NCI-H1930 (cell line): ENCODE measurements at regions not wholly inside any gene's neighbourhood (a gene's known extent, or its start where the extent isn't known, plus 50 kb on each side); places are given as distances from the start of the nearest gene placed in this dataset.
"Not testable (repeated sequence)": the region's sequence is repeated elsewhere in the genome, so short reads cannot be mapped to it uniquely, and the experiment has no call there.

Experiments used
- DNase-seq, 2 experiments: peaks; one replicate each; lab custom pipeline; 2025; lab: John Stamatoyannopoulos, UW

DNA sequence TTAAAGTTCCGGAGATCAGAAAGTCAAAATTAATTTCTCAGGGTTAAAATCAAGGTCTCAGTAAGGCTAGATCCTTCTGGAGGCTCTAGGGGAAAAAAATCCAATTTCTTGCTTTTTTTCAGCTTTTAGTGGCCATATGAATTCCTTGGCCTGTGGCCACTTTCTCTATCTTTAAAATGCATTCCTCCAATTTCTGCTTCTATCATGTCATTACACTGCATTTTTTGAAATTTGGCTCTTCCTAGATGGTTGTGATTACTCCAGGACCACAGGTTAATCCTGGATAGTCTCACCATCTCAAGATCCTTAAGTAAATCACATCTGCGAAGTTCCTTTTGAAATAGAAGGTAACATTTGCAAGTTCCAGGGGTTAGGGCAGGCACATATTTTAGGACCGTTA, 1294.9 kb upstream of the CITED2 start:
- DNase-seq = no peak

DNA sequence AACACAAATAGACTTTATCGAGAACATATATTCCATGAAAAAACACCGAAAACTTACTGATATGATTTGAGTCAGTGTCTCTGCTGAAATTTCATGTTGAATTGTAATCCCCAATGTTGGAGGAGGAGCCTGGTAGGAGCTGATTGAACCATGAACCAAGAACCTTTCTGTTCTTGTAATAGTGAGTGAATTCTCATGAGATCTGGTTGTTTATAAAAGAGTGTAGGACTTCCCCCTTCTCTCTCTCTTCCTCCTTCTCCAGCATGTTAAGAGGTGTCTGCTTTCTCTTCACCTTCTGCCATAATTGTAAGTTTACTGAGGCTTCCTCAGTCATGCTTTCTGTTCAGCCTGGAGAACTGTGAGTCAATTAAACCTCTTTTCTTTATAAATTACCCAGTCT, 1289.3 kb upstream of the CITED2 start:
- no peak for DNase-seq

DNA sequence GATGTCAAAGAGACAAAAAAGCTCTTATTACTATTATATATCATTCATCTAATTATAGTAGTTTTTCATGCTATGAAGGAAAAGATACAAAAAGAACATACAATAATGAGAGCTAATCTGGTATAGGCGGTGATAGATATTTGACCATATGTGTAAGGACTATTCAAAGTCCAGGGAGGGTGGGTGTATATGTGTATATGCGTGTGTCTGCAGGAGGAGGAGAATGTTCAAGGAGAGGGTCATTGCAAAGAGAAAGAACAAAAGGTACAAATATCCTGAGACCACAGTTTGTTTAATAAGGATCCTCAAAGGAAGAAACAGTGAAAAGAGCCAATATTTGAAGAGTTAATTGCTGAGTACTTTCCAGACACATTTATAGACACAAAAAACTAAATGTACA, 1288.6 kb upstream of the CITED2 start:
- DNase-seq = no peak

DNA sequence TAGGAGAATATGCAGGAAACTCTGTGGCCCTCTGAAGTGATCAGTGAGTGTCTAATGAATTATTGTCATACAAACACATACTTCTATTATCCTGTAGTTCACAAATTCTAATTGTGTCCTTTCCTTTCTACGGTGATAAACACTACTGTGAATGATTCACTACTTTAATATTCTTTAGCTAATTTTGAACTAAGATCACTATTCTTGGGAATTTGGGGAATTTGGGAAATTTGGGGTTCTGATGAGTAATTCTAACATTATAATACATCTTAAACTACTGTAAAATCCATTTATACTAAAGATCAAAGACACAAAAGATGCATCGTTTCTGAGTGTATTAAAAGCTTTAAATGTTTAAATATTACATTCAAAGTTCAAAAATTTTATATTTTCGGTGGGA, 1287.2 kb upstream of the CITED2 start:
- no peak for DNase-seq

DNA sequence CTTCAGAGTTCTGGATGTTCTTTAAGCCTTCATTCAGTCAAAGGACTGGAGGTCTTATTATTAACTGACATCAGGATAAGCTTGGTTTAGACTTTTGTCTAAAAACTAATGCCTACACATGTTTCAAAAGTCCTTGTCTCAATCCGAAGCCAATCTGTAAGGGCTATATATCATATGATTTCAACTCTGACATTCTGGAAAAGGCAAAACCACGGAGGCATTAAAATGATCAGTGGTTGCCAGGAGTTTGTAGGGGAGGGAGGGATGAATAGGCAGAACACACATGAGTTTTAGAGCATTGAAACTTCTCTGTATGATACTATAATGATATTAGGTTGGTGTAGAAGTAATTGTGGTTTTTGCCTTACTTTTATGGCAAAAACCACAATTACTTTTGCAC, 1285.8 kb upstream of the CITED2 start:
- no peak for DNase-seq

DNA sequence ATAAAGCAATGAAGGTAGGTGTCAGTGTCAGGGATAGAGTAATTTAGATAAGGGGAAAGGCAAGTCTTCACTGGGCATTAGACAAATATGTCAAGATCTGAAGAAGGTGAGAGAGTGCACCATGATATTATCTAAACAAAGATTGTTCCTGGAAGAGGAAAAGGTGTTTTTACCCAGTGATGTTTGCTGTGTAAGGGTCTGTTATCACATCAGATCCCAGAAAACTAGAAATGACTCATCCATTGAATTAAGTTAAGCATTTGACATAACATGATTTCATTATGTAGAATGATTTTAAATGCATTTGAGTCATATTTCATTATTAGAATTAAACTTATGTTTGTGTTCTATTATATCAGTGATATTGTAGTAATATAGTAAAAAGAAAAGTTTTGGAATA, 1279.5 kb upstream of the CITED2 start:
- DNase-seq = no peak

DNA sequence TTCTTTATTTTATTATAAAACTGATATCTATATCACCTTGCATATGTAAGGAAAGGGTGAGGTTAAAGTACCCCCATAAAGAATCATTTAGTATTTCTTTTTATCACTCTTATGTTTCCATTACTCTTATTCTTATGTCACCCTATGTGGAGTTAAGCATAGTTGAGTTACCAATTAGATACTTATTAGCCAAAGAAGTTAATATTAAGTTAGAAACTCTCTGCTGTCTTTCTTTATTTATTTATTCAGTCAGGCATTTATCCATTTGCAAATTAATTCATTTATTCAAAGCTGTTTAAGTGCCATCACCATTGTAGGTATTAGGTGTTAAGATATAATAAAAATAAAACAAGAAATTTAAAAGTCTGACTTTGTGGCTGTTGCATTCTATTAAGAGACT, 1279.1 kb upstream of the CITED2 start:
- no peak for DNase-seq

DNA sequence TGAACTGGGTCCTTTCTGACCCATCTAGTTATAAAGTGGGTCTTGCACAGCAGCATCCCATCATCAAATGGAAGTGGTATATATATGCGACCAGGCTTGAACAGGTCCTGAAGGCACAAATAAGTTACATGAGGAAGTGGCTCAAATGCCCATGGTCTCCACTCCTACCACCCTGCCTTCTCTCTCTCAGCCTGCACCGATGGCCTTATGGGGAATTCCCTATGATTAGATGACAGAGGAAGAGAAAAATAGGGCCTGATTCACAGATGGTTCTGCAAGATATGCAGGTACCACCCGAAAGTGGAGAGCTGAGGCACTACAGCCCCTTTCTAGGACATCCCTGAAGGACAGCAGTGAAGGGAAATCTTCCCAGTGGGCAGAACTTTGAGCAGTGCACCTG, 1275.1 kb upstream of the CITED2 start:
- not testable (repeated sequence) for DNase-seq

DNA sequence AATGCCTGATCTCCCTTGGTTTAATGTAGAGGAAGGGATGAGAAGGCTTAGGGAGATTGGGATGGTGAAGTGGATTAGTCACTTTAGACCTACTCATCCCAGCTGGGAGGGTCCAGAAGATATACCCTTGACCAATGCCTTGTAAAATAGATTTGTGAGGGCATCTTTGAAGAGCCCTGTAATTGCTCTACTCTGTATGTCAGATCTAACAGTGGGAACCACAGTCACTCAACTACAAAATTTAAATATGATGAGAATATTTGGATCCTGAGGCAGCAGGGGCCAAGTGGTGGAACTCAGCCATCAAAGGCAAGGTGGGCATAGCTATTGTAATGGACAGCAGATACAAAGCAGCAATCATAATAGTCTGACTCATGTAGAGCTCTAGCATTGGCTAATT, 1272.9 kb upstream of the CITED2 start:
- not testable (repeated sequence) for DNase-seq

DNA sequence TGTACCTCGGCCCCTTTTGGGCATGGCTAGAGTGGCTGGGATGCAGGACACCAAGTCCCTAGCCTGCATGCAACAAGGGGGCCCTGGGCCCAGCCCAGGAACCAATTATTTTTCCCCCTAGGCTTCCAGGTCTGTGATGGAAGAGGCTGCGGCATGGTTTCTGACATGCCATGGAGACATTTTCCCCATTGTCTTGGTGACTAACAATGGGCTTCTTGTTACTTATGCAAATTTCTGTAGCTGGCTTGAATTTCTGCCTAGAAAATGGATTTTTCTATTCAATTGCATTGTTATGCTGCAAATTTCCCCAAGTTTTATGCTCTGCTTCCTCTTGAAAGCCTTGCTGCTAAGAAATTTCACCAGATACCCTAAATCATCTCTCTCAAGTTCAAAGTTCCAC, 1269.6 kb upstream of the CITED2 start:
- DNase-seq = no peak

DNA sequence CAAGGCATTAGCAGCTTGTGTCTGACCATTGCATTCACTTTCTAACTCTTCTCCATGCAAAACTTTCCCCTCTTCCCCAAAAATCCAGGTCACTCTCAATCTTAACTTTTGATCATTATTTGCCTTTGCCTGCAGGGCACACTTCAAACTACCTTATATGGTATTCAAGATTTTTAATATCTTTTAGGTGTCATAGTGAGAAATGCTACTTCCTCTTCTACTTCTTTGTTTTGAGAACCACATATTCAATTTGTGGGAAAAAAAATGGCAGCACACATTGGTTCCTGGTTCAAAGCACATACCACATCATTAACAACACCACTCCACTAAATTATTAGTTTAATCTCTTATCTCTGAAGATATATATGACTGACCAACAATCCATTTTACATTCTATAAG, 1267.0 kb upstream of the CITED2 start:
- DNase-seq = no peak

DNA sequence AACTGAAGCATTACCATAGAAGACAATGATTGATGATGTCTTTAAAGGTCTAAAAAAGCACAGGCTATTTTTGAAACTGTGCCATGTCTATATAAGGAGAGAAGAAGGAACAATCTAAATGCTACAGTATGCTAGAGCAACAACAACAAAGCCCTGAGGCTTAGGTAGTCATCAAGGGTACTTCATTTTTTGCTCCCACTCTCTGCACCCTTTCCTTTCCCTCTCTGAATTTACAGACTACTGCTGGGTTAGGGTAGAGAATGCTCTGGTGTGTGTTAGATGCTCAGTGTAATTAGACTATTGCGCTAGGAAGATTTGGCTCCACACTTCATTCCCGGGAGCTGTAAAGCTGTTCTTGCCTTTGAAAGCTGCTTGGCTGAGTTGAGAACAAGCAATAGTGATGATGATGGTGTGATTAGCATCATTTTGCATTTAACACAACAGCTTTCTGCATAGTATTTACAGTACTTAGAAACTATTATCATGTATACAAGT, 1262.5 kb upstream of the CITED2 start:
- DNase-seq = no peak

DNA sequence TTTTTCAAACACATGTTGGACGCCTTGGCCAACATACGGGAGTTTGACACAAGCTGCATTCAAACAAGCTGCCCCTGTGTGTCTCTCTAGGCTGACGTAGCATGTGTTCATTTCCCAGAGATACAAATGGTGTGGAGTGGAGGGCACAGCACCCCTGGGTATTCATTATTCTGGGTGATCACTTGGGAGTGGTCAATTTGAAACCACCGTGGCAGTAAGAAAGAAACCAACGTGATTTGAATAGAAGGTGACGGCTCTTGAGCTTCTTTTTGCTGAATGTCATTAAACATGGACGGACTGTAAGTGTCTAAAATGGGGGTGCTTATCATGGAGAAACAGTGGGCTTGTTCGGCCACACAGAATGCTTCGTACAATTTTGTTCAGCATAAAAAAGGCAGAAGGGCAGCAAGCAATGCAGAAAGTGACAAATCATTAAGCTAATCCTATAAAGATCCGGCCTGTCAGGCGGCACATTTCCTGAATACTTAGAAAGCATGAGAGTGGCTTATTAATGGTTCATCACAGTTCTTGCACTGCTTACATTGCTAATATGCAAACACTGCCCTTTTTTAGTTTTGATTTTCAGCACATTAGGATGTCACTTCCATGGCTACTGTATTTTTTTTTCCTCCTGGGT, 1261.9 kb upstream of the CITED2 start:
- no peak for DNase-seq

DNA sequence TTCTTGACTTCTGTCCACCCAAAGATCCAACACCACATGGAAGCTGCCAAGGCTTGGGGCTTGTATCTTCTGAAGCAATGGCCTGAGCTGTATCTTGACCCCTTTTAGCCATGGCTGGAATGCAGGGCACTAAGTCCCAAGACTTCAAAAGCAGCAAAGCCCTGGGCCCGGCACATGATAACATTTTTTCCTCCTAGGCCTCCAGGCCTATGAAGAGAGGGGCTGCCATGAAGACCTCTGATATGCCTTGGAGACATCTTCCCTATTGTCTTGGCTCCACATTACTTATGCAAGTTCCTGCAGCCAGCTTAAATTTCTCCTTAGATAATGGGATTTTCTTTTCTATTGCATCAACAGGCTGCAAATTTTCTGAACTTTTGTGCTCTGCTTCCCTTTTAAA, 1252.6 kb upstream of the CITED2 start:
- DNase-seq = no peak

DNA sequence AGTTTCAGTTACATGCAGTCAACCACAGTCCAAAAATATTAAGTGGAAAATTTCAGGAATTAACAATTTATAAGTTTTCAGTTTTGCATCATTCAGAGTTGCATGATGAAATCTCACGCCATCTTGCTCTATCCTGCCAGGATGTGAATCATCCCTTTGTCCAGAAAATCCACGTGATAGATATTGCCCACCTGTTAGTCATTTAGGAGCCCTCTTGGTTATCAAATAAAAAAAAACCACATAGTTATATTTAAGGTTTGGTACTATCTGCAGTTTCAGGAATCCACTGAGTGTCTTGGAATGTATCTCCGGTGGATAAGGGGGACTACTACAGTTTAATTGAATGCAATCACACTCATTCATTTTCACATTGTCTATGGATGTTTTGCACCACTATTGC, 1249.0 kb upstream of the CITED2 start:
- no peak for DNase-seq

DNA sequence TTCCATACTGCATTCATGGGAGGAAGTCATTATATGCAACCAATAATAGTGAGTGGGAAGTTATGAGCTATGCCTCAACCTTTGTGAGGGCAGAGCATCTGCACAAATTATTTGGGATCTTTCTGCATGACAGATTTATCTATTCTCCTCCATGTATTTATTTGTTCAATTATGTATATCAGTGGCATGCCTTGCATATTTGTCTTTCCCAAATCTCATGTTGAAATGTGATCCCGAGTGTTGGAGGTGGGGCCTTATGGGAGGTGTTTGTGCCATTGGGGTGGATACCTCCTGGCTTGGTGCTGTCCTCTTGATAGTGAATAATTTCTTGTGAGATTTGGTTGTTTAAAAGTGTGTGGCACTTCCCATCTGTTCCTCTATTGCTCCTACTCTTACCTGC, 1246.0 kb upstream of the CITED2 start:
- no peak for DNase-seq

DNA sequence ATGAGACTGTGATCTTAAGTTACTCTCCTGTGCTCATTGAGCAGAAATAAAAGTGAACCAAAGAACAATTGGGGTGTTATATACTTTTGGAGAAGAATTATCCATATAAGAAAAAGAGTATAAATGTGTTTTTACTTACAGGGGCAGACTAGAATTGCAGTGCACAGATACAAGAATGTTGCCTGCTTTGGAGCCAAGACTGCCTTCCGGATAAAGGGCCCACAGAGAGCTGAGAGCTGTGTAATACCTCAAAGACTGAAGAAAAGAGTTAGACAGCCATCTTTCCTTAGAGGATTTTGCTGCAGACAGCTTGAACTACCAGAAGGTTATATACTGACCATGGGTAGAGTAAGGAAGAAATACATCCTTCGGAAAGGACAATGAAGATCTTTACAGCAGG, 1235.5 kb upstream of the CITED2 start:
- no peak for DNase-seq

DNA sequence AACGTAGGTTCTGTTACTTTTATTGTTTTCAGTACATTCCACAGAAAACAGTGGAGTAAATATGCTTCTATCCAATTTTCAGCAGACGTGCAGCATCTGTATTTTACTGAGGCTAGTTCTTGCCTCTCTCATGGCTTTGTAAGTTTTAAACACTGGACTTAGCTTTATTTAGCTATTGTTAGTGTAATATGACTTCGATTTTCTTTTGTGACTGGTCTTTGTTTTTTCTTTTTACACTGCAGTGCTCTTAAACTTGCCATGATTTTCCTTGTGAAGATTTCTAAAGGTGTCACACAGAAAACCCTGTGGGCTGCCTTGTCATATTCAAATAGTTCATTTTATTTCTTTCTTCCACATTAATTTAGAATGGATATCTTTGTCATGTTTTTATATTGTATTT, 1234.9 kb upstream of the CITED2 start:
- DNase-seq = no peak

DNA sequence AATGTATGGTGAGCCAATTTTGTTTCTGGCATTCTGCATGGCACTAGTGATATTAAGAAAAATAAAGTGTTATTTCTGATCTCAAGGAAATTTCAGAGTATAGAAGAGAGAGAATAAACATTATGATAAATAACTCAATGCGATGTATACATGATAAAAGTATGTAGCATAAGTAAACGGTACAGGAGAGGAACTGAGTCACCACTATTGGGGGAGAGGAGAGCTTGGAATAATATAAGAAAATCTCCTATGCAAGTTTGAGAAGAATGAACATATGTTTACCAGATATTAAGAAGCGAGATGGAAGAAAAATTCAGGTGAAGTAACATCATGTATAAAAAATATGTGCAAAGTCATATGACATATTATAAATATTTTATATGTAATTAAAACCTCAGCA, 1230.3 kb upstream of the CITED2 start:
- DNase-seq = no peak

DNA sequence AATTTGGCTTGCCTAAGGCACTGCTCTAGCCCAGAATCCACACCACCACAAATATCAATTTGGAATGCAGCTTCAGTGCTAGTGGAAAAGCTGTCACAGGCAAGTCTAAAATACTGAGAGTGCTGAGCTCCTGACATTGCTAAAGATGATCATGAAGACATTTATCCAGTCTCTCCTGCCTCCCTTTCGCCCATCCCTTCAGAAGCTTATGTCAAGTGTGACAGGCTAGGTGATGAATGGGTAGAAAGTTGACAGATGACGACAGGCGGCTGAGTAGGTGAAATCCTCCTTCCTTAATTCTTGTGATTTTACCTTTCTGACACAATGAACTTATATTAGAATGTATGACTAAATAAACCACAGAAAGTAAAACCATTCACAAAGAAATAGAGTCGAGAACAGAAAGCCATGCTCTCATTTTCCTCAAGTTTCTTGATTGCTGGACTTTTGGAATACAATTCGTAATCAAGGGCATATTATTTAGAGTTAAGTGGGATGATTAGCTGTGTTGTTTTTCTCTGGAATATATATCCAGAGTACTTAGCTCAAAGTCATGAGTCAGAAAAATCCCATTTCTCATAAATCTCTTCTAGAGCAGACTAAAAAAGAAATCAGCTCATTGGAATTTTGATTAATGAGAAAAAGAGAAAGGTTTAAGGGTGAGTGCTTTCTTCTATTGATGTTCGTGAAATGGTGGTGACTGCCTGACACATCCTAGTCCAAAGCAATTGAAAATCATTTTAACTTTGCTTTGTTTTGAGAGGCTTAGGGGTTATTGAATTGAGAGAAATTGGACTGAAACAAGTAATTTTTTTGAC, 1228.2 kb upstream of the CITED2 start:
- DNase-seq = no peak

DNA sequence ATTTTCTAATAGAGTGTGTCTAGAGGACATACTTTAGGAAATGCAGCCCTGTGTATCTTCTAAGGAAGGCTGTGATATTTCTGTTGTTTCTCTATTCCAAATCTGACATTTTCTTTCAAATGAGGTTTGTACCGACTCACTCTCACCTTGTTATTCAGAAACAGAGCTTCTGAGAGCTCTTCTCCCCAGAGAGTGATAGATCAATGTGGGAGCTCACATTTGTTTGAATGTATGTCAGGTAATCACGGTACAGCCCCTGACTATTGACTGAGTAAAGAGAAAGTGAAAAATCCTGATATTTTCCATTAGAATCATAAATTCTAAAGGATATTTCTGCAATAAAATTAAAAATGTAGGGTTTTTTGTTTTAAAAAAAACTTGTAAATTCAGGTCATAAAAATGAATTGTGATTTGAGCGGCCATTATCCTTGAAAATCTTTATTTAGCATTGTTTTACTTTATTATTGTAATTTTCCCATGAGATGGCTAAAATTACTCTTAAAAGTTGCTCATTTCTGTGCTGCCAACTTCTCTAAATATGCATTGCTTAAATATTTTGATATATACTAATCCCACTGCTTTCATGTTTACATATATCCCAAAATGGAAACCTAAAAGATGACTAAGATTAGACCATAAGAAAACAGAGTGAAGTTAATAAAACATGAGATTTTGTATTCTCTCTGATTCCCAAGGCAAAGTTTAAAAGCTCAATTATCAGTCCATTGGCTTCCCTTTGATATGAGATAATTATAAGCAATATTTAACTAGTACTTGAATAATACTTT, 1226.8 kb upstream of the CITED2 start:
- DNase-seq = no peak

DNA sequence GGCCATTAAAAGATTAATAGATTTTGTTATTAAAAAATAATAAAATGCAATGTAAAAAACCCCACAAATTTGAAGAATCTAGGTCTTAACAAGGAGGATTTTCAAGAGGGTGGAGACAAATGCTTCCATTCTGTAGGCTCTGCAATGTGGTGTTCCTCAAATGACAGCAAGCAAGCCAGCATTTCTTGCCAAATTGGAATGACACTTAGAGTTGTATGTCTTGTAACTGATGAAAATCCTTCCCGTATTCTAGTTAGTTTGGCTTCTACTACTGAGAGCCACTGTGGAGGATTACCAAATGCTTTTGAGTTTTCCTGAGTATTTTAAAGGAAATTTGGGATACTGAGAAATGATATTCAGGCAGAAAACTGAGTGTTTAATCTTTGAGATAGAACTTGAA, 1225.5 kb upstream of the CITED2 start:
- no peak for DNase-seq

DNA sequence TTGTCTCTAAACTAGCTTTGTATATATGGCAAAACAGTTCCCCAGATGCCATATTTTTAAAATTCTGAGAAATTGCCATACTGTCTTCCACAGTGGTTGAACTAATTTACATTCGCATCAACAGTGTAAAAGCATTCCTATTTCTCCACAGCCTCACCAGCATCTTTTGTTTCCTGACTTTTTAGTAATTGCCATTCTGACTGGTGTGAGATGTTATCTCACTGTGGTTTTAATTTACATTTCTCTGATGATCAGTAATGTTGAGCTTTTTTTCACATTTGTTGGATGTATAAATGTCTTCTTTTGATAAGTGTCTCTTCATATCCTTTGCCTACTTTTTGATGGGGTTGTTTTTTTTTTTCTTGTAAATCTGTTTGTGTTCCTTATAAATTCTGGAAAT, 1222.7 kb upstream of the CITED2 start:
- DNase-seq = no peak
